COR-L47 (cell line): ENCODE measurements at regions not wholly inside any gene's neighbourhood (a gene's known extent, or its start where the extent isn't known, plus 50 kb on each side); places are given as distances from the start of the nearest gene placed in this dataset.
A peak's percentile ranks its signal among the peaks of the same experiment; 100 is the strongest.
"Not testable (repeated sequence)": the region's sequence is repeated elsewhere in the genome, so short reads cannot be mapped to it uniquely, and the experiment has no call there.

Source experiments
- DNase-seq: peaks from one replicate; lab custom pipeline; 2025; lab: John Stamatoyannopoulos, UW

GRCh38 chr10:64574371-64574770 lies 1053.2 kb downstream of the REEP3 start:
- peak; percentile 54 for DNase-seq

GRCh38 chr10:64576497-64576896 lies 1055.3 kb downstream of the REEP3 start:
- DNase-seq: no peak

GRCh38 chr10:64578757-64579156 lies 1057.6 kb downstream of the REEP3 start:
- DNase-seq: not testable (repeated sequence)

- DNase-seq: no peak
These were observed 1065.8 kb downstream of the REEP3 start for GRCh38 chr10:64586934-64587503.

DNA sequence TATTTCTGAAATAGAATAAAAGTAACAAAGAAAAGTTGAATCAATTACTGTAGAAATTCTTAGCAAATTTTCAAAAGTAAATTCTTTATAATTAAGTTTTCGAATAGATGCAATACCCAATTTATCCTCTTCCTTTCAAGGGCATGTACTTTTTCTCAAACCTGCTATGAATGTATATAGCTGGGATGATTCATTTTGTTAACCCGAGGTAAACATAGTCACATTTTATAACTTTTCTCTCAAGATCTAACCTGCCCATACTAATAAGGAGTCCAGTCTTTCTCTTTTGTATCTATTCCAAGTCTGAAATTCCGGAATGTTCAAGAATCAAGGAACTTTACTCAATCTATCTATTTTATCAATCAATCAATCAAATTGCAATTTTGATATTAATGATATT lies 1072.9 kb downstream of the REEP3 start:
- no peak for DNase-seq

GRCh38 chr10:64598600-64598999 lies 1077.4 kb downstream of the REEP3 start:
- DNase-seq: no peak

DNA sequence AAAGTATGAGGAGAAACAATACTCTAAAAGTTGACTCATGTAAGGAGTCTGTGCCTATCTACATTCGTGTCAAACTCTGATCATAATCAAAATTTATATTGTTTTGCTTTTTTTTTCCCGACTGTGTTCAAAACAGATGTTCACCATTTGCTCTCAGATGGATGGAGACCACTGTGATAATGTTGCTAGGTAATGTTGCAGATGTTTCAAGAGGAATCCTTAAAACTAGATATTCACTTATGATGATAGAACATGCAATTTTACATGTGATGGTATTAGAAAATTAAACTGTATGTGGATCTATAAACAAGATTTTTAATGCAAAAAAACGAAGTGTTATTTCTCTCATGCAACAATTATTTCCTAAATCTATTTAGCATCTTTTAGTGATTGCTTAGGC lies 1080.1 kb downstream of the REEP3 start:
- DNase-seq: no peak

DNA sequence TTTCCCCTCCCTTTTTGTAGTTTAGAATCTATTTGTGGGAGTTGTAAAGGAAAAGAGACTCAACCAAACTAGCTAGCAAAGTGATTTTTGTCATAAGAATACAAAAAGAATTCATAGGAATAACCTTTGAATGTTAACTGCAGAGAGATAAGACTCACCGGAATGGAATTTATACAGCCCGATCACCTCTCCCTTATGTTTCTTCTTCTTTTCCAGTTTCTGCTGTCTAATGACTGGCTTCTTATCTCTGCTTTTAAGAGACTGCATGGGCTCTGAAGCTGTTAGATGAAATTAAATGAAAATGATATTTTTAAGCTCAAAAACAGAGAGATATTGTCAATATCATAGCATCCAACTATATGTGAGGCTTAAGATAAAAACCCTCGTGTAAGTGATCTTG lies 1095.9 kb downstream of the REEP3 start:
- no peak for DNase-seq

GRCh38 chr10:64619102-64619501 lies 1097.9 kb downstream of the REEP3 start:
- DNase-seq: no peak

DNA sequence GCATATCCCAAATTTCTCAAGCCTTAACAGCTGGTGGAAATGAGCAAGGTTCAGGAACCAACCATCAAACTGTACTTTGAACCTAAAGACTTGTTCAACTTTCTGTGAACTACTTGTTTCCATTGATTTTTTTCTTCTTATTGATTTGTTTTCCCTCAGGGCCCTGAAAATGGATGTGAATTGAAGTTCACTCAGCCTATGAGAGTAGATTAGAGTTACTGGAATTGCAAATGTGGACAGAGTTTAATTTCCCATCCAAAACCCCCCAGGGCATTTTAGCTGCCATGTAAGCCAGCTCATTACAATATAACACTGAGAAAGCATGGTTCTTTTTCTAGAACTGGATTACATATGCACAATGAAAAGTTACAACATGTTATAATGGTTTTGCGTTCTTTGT lies 1105.7 kb downstream of the REEP3 start:
- DNase-seq: no peak

- DNase-seq: no peak
These were observed 1109.3 kb downstream of the REEP3 start for GRCh38 chr10:64630534-64630933.

- no peak for DNase-seq
These were observed 1114.7 kb downstream of the REEP3 start for GRCh38 chr10:64635906-64636305.

- DNase-seq: no peak
These were observed 1115.3 kb downstream of the REEP3 start for GRCh38 chr10:64636461-64636860.

GRCh38 chr10:64637939-64638338 lies 1116.7 kb downstream of the REEP3 start:
- no peak for DNase-seq

GRCh38 chr10:64648915-64649314 lies 1127.7 kb downstream of the REEP3 start:
- no peak for DNase-seq

GRCh38 chr10:64658528-64658927 lies 1137.3 kb downstream of the REEP3 start:
- DNase-seq: no peak

DNA sequence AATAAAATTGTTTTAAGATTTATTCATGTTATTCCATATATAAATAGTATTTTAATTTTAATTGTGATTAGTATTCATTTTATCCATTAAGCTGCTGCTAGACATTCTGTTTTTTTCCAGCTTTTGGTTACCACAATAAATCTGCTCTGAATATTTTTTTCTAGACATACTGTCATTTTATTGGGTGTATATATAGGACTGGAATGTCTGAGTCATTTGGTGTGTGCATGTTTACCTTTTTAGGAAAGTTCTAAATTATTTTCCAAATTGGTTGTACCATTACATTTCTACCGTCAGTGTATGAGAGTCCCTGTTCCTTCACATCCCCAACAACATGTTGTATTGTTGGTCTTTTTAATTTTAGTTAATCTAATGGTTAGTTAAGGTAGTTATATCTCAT lies 1138.1 kb downstream of the REEP3 start:
- DNase-seq: no peak

- DNase-seq: no peak
These were observed 1160.8 kb downstream of the REEP3 start for GRCh38 chr10:64682043-64682442.

DNA sequence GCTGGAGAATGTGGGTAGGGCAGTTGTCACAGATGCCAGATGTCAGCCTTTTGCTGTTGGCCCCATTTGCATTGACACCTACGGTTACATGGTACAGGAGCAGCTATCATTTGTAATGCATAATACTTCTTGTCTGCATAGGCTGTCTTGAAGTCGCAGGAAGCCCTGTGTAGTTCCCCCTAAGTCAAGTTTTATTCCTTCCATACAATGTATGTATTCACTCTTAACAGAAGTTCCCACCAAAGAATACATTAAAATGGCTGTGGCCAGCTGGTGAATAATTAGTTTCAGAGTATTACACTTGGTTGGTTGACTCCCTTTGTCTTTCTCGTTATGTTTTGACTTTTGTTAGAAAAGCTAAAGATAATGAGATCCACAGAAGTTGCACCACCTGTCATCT lies 1169.0 kb downstream of the REEP3 start:
- DNase-seq: no peak

- no peak for DNase-seq
These were observed 1178.0 kb downstream of the REEP3 start for GRCh38 chr10:64699244-64699643.

DNA sequence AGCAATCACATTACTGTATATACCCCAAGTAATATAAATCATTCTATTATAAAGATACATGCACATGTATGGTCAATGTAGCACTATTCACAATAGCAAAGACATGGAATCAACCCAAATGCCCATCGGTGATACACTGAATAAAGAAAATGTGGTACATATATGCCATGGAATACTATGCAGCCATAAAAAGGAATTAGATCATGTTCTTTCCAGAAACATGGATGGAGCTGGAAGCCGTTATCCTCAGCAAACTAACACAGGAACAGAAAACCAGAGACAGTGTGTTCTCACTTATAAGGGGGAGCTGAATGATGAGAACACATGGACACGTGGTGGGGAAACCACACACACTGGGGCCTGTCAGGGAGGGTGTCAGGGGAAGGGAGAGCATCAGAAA lies 1180.9 kb downstream of the REEP3 start:
- DNase-seq: not testable (repeated sequence)

- no peak for DNase-seq
These were observed 1187.9 kb downstream of the REEP3 start for GRCh38 chr10:64708884-64709681.

- DNase-seq: no peak
These were observed 1205.3 kb downstream of the REEP3 start for GRCh38 chr10:64726466-64726865.

- no peak for DNase-seq
These were observed 1209.8 kb downstream of the REEP3 start for GRCh38 chr10:64731016-64731415.
